WTC11 (cell line): ENCODE measurements at regions not wholly inside any gene's neighbourhood (a gene's known extent, or its start where the extent isn't known, plus 50 kb on each side); places are given as distances from the start of the nearest gene placed in this dataset.

ENCODE experiments used
- ATAC-seq: fragments of 200-7000 bp; cut with Tn5 transposase; 2 replicates; pipeline ENCODE4 v1.10.0; 2021; ENCODE audit warnings: mild to moderate bottlenecking, moderate library complexity
- CTCF ChIA-PET: fragments of 300-600 bp; sonication (Branson Sonifier 250); formaldehyde crosslinking; loops from one replicate; lab custom pipeline; 2021; ENCODE audit warnings: antibody characterized with exemption; lab: Charles Lee
- POLR2A ChIA-PET: fragments of 350-600 bp; sonication (Branson Sonifier 250); formaldehyde crosslinking; loops from one replicate; lab custom pipeline; 2021; ENCODE audit warnings: antibody characterized with exemption; lab: Charles Lee
- DNase-seq: peaks from one replicate; pipeline ENCODE4 v3.0.0; 2021; ENCODE audit warnings: low spot score
- H3K27ac Mint-ChIP-seq: 2 replicates; pipeline ENCODE4 v1.8.0; 2021; ENCODE audit warnings: mixed read lengths
- H3K27me3 Mint-ChIP-seq: 2 replicates; pipeline ENCODE4 v1.8.0; 2021; ENCODE audit warnings: low read depth, mild to moderate bottlenecking, moderate library complexity, mixed read lengths
- H3K36me3 Mint-ChIP-seq: 2 replicates; pipeline ENCODE4 v1.8.0; 2021; ENCODE audit warnings: mixed read lengths
- H3K4me1 Mint-ChIP-seq: 2 replicates; pipeline ENCODE4 v1.8.0; 2022; ENCODE audit warnings: mixed read lengths
- H3K4me3 Mint-ChIP-seq: 2 replicates; pipeline ENCODE4 v1.8.0; 2021; ENCODE audit warnings: mild to moderate bottlenecking, moderate library complexity, mixed read lengths
- H3K9me3 Mint-ChIP-seq: 2 replicates; pipeline ENCODE4 v1.8.0; 2021; ENCODE audit warnings: mixed read lengths
- AR ChIP-seq: fragments of 250-450 bp; sonication (Bioruptor Pico); IDR thresholded peaks from 2 replicates; pipeline ENCODE4 v1.9.0; 2021; ENCODE audit warnings: mild to moderate bottlenecking
- EMX1 ChIP-seq: fragments of 250-450 bp; sonication (Bioruptor Pico); IDR thresholded peaks from 2 replicates; pipeline ENCODE4 v1.8.0; 2021; ENCODE audit warnings: mild to moderate bottlenecking
- ETV6 ChIP-seq: sonication (generic); formaldehyde crosslinking; IDR thresholded peaks from 2 replicates; pipeline ENCODE4 v1.8.1; 2022; ENCODE audit warnings: mild to moderate bottlenecking, missing genetic modification reagents
- FOXP1 ChIP-seq: sonication (generic); formaldehyde crosslinking; IDR thresholded peaks from 2 replicates; pipeline ENCODE4 v1.8.0; 2022; ENCODE audit warnings: missing genetic modification reagents, mild to moderate bottlenecking, moderate library complexity, borderline replicate concordance
- GRHL2 ChIP-seq: fragments of 250-450 bp; sonication (Bioruptor Pico); IDR thresholded peaks from 2 replicates; pipeline ENCODE4 v1.8.0; 2022; ENCODE audit warnings: mild to moderate bottlenecking, moderate library complexity; ENCODE audit not compliant: insufficient replicate concordance, severe bottlenecking
- MXD4 ChIP-seq: fragments of 250-450 bp; sonication (Bioruptor Pico); IDR thresholded peaks from 2 replicates; pipeline ENCODE4 v1.8.0; 2021; ENCODE audit warnings: mild to moderate bottlenecking, moderate library complexity, borderline replicate concordance
- NFYB ChIP-seq: sonication (generic); formaldehyde crosslinking; conservative IDR thresholded peaks from 2 replicates; pipeline ENCODE4 v1.8.0; 2022; ENCODE audit warnings: low read depth, missing genetic modification reagents
- OVOL2 ChIP-seq: fragments of 250-450 bp; sonication (Bioruptor Pico); IDR thresholded peaks from 2 replicates; pipeline ENCODE4 v1.9.0; 2021; ENCODE audit warnings: mild to moderate bottlenecking, borderline replicate concordance
- PREB ChIP-seq: sonication (generic); formaldehyde crosslinking; IDR thresholded peaks from 2 replicates; pipeline ENCODE4 v1.8.1; 2022; ENCODE audit warnings: mild to moderate bottlenecking, missing genetic modification reagents, moderate library complexity, borderline replicate concordance
- SMAD3 ChIP-seq: sonication (generic); formaldehyde crosslinking; IDR thresholded peaks from 2 replicates; pipeline ENCODE4 v1.8.0; 2022; ENCODE audit warnings: missing genetic modification reagents, mild to moderate bottlenecking, borderline replicate concordance
- SMAD4 ChIP-seq: sonication (generic); formaldehyde crosslinking; IDR thresholded peaks from 2 replicates; pipeline ENCODE4 v1.8.0; 2022; ENCODE audit warnings: mild to moderate bottlenecking, missing genetic modification reagents
- TCF7 ChIP-seq: sonication (generic); formaldehyde crosslinking; IDR thresholded peaks from 2 replicates; pipeline ENCODE4 v1.8.0; 2022; ENCODE audit warnings: mild to moderate bottlenecking, low read depth, missing genetic modification reagents, moderate library complexity
- USF2 ChIP-seq: sonication (generic); formaldehyde crosslinking; IDR thresholded peaks from 2 replicates; pipeline ENCODE4 v1.8.1; 2023; ENCODE audit warnings: mild to moderate bottlenecking, missing genetic modification reagents, moderate library complexity
- ZNF263 ChIP-seq: sonication (generic); formaldehyde crosslinking; IDR thresholded peaks from 2 replicates; pipeline ENCODE4 v1.8.1; 2022; ENCODE audit warnings: low read depth, mild to moderate bottlenecking, moderate library complexity, missing genetic modification reagents
- ZNF281 ChIP-seq: sonication (generic); formaldehyde crosslinking; IDR thresholded peaks from 2 replicates; pipeline ENCODE4 v1.8.0; 2023; ENCODE audit warnings: mild to moderate bottlenecking, missing genetic modification reagents
- TF ChIP-seq, protein P1 (sequence below): sonication (generic); formaldehyde crosslinking; IDR thresholded peaks from 2 replicates; pipeline ENCODE4 v1.8.1; 2022; ENCODE audit warnings: missing genetic modification reagents, borderline replicate concordance
- TF ChIP-seq, protein P2 (sequence below): sonication (generic); formaldehyde crosslinking; IDR thresholded peaks from 2 replicates; pipeline ENCODE4 v1.8.1; 2023; ENCODE audit warnings: mild to moderate bottlenecking, missing genetic modification reagents
- TF ChIP-seq, protein P3 (sequence below): fragments of 250-450 bp; sonication (Bioruptor Pico); IDR thresholded peaks from 2 replicates; pipeline ENCODE4 v1.9.0; 2021; ENCODE audit warnings: moderate library complexity, mild to moderate bottlenecking, inconsistent platforms, borderline replicate concordance
- TF ChIP-seq, protein P4 (sequence below): sonication (generic); formaldehyde crosslinking; IDR thresholded peaks from 2 replicates; pipeline ENCODE4 v1.8.0; 2022; ENCODE audit warnings: missing genetic modification reagents

DNA sequence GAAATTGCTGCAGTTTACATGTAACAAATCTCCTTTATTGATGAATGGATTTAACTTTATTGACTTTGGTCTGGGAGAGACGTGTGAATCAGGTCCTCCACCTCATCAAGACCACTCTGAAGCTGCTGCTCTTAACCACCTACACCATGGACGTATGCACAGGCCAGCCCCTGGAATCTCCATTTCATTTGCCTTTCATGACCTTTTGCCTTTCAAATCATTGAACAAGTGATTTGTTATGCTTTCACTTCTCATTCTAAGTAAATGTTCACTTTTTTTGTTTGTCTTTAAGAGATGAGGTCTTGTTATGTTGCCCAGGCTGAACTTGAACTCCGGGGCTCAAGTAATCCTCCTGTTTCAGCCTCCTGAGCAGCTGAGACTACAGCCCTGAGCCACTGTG is 240.0 kb upstream of the SERP2 start:
- Mint-ChIP-seq H3K4me3 (no peak overlapping the region), H3K36me3 (no peaks in the 10 kb centered on the region)
- ChIA-PET CTCF (no interaction called here), POLR2A (no interaction called here)
- TF ChIP-seq, protein P1, sequence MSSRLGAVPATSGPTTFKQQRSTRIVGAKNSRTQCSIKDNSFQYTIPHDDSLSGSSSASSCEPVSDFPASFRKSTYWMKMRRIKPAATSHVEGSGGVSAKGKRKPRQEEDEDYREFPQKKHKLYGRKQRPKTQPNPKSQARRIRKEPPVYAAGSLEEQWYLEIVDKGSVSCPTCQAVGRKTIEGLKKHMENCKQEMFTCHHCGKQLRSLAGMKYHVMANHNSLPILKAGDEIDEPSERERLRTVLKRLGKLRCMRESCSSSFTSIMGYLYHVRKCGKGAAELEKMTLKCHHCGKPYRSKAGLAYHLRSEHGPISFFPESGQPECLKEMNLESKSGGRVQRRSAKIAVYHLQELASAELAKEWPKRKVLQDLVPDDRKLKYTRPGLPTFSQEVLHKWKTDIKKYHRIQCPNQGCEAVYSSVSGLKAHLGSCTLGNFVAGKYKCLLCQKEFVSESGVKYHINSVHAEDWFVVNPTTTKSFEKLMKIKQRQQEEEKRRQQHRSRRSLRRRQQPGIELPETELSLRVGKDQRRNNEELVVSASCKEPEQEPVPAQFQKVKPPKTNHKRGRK (CRISPR knock-in tag) = no peak
- TF ChIP-seq EMX1 (no peak), NFYB (CRISPR knock-in tag) (no peak), ZNF281 (CRISPR knock-in tag) (no peak), ETV6 (no peak), OVOL2 (no peak), ZNF263 (CRISPR knock-in tag) (no peak), PREB (CRISPR knock-in tag) (no peak), USF2 (no peak), SMAD3 (CRISPR knock-in tag) (no peak), SMAD4 (CRISPR knock-in tag) (no peak), TCF7 (no peak), GRHL2 (CRISPR knock-in tag) (no peak), AR (CRISPR knock-in tag) (no peak), MXD4 (CRISPR knock-in tag) (no peak), FOXP1 (CRISPR knock-in tag) (no peak)
- TF ChIP-seq, protein P2, sequence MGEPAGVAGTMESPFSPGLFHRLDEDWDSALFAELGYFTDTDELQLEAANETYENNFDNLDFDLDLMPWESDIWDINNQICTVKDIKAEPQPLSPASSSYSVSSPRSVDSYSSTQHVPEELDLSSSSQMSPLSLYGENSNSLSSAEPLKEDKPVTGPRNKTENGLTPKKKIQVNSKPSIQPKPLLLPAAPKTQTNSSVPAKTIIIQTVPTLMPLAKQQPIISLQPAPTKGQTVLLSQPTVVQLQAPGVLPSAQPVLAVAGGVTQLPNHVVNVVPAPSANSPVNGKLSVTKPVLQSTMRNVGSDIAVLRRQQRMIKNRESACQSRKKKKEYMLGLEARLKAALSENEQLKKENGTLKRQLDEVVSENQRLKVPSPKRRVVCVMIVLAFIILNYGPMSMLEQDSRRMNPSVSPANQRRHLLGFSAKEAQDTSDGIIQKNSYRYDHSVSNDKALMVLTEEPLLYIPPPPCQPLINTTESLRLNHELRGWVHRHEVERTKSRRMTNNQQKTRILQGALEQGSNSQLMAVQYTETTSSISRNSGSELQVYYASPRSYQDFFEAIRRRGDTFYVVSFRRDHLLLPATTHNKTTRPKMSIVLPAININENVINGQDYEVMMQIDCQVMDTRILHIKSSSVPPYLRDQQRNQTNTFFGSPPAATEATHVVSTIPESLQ (CRISPR knock-in tag) = no peak
- TF ChIP-seq, protein P3, sequence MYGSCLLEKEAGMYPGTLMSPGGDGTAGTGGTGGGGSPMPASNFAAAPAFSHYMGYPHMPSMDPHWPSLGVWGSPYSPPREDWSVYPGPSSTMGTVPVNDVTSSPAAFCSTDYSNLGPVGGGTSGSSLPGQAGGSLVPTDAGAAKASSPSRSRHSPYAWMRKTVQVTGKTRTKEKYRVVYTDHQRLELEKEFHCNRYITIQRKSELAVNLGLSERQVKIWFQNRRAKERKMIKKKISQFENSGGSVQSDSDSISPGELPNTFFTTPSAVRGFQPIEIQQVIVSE (CRISPR knock-in tag) = no peak
- TF ChIP-seq, protein P4, sequence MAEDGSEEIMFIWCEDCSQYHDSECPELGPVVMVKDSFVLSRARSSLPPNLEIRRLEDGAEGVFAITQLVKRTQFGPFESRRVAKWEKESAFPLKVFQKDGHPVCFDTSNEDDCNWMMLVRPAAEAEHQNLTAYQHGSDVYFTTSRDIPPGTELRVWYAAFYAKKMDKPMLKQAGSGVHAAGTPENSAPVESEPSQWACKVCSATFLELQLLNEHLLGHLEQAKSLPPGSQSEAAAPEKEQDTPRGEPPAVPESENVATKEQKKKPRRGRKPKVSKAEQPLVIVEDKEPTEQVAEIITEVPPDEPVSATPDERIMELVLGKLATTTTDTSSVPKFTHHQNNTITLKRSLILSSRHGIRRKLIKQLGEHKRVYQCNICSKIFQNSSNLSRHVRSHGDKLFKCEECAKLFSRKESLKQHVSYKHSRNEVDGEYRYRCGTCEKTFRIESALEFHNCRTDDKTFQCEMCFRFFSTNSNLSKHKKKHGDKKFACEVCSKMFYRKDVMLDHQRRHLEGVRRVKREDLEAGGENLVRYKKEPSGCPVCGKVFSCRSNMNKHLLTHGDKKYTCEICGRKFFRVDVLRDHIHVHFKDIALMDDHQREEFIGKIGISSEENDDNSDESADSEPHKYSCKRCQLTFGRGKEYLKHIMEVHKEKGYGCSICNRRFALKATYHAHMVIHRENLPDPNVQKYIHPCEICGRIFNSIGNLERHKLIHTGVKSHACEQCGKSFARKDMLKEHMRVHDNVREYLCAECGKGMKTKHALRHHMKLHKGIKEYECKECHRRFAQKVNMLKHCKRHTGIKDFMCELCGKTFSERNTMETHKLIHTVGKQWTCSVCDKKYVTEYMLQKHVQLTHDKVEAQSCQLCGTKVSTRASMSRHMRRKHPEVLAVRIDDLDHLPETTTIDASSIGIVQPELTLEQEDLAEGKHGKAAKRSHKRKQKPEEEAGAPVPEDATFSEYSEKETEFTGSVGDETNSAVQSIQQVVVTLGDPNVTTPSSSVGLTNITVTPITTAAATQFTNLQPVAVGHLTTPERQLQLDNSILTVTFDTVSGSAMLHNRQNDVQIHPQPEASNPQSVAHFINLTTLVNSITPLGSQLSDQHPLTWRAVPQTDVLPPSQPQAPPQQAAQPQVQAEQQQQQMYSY (CRISPR knock-in tag) = no peak
- TF ChIP-seq, all 79 proteins: peak for 0
- Mint-ChIP-seq H3K9me3 (no peaks in the 10 kb centered on the region), H3K27me3 (no peaks in the 10 kb centered on the region; the same call in 1 of the 2 replicates), H3K4me1 (0 out of 2 replicates have a peak, but pooled peaks cover 5% of the 10 kb centered on the region), H3K27ac (no peak overlapping the region)
- ATAC-seq (no peak), DNase-seq (no peak)
